Fibroblast of lung (primary cell): ENCODE measurements at regions not wholly inside any gene's neighbourhood (a gene's known extent, or its start where the extent isn't known, plus 50 kb on each side); places are given as distances from the start of the nearest gene placed in this dataset.

Source experiments
- EZH2 ChIP-seq: IDR thresholded peaks from 2 replicates; pipeline ENCODE4 v1.5.1; 2012; ENCODE audit warnings: low read length, control low read depth, mild to moderate bottlenecking; ENCODE audit errors: missing control alignments
- TF ChIP-seq, protein P1 (sequence below), 2 donors: IDR thresholded peaks in 1 of 2; conservative IDR thresholded peaks in 1 of 2; 1 replicate in 1 of 2; 2 replicates in 1 of 2; pipeline ENCODE4 v1.5.1; 2011 to 2012; ENCODE audit warnings: low read length in 2 of 2, control low read depth in 1 of 2, inconsistent platforms in 1 of 2, low read depth in 1 of 2, mild to moderate bottlenecking in 1 of 2

DNA sequence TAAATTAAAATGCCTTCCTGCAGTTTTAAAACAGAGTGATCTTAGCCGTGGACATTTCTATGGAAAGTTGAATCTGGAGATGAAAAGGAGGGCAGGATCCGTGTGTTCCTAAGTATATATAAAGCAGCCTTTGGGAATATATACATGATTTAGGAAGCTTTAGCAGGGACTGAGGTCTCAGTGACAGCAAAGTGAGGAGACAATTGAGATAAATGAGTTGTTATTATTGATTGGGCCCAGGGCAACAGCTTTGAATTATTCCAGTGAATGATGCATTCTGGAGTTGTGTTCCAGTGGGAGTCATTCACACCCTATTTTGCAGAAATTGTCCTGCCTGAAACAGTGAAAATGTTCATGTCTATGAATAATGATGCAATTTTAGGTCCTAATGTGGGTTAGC is 281.4 kb downstream of the BCHE start:
- TF ChIP-seq, protein P1, sequence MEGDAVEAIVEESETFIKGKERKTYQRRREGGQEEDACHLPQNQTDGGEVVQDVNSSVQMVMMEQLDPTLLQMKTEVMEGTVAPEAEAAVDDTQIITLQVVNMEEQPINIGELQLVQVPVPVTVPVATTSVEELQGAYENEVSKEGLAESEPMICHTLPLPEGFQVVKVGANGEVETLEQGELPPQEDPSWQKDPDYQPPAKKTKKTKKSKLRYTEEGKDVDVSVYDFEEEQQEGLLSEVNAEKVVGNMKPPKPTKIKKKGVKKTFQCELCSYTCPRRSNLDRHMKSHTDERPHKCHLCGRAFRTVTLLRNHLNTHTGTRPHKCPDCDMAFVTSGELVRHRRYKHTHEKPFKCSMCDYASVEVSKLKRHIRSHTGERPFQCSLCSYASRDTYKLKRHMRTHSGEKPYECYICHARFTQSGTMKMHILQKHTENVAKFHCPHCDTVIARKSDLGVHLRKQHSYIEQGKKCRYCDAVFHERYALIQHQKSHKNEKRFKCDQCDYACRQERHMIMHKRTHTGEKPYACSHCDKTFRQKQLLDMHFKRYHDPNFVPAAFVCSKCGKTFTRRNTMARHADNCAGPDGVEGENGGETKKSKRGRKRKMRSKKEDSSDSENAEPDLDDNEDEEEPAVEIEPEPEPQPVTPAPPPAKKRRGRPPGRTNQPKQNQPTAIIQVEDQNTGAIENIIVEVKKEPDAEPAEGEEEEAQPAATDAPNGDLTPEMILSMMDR (conservative IDR thresholded peaks at IDR 0.05 in 1 of 2, IDR thresholded peaks at IDR 0.05 in 1 of 2; ENCODE audit: low read depth in 1 of 2, low read length in 2 of 2), result no peak
- TF ChIP-seq EZH2, result no peak
